Large intestine (tissue), 3 donors: ENCODE measurements at regions not wholly inside any gene's neighbourhood (a gene's known extent, or its start where the extent isn't known, plus 50 kb on each side); places are given as distances from the start of the nearest gene placed in this dataset.
"Not testable (repeated sequence)": the region's sequence is repeated elsewhere in the genome, so short reads cannot be mapped to it uniquely, and the experiment has no call there.

Source experiments
- DNase-seq, 2 donors: peaks; one replicate each; pipeline versions ENCODE4 v3.0.0 to v3.0.0-alpha.2; 2013
- H3K27ac ChIP-seq: one replicate; pipeline ENCODE4 v1.5.1; 2013; ENCODE audit warnings: low read length
- H3K27me3 ChIP-seq: 2 replicates; pipeline ENCODE4 v1.6.1; 2013; ENCODE audit warnings: low read length; ENCODE audit not compliant: control insufficient read depth, insufficient read depth
- H3K36me3 ChIP-seq: 2 replicates; pipeline ENCODE4 v1.6.1; 2013; ENCODE audit warnings: low read length; ENCODE audit not compliant: control insufficient read depth, insufficient read depth
- H3K4me1 ChIP-seq: one replicate; pipeline ENCODE4 v1.6.1; 2013; ENCODE audit warnings: low read length; ENCODE audit not compliant: control insufficient read depth, insufficient read depth
- H3K4me3 ChIP-seq: one replicate; pipeline ENCODE4 v1.5.1; 2013; ENCODE audit warnings: low read length
- H3K9me3 ChIP-seq: one replicate; pipeline ENCODE4 v1.6.1; 2013; ENCODE audit warnings: mild to moderate bottlenecking, low read depth, low read length, moderate library complexity; ENCODE audit not compliant: control insufficient read depth
- WGBS: methylation state at CpG from one replicate; pipeline ENCODE4 v1.1.5; 2013; ENCODE audit warnings: low lambda C conversion rate; ENCODE audit not compliant: insufficient coverage; 5-methylcytosine and 5-hydroxymethylcytosine counted together

GRCh38 chr6:134784336-134784735, 165.6 kb downstream of the ALDH8A1 start:
- WGBS: 100% methylated on average over 1 of the region's 2 CpGs
- Histone ChIP-seq H3K9me3 (peaks cover 2% of the 10 kb centered on the region), H3K4me1 (no peaks in the 10 kb centered on the region), H3K27ac (no peak overlapping the region), H3K27me3 (no peaks in the 10 kb centered on the region), H3K36me3 (no peaks in the 10 kb centered on the region), H3K4me3 (no peak overlapping the region)
- no peak for DNase-seq

- no CpG with 5 or more reads among the region's 2 CpGs for whole genome bisulfite sequencing
- Histone ChIP-seq H3K4me1 (no peaks in the 10 kb centered on the region), H3K27me3 (no peaks in the 10 kb centered on the region), H3K9me3 (peaks cover 6% of the 10 kb centered on the region), H3K27ac (no peak overlapping the region), H3K36me3 (no peaks in the 10 kb centered on the region), H3K4me3 (no peak overlapping the region)
- no peak for DNase-seq
Measured at GRCh38 chr6:134778431-134778830, 171.5 kb downstream of the ALDH8A1 start.

DNA sequence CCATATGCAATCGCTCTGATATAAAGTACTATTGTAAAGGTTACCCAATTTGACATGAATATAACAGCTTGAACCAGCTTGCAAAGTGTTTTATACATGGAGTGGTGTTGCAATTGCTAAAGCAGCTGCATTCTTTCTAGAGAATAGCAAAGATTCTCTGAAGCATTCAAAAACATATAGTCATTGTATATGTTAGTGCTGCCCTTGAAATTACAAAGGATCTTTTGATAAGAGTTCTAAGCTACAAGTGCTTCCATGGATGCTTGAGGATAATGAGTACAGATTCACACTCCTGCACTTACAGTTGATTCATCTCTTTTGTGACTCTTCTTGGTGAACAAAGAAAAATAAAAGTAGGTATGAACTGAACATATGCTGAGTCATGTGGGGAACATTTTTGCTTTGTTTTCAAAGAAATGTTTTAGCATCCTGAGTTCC, 175.7 kb downstream of the ALDH8A1 start:
- H3K36me3 ChIP-seq: no peaks in the 10 kb centered on the region
- WGBS: 20% methylated on average over 1 of the region's 1 CpG
- no peak for DNase-seq

GRCh38 chr6:134772671-134773360, 177.1 kb downstream of the ALDH8A1 start:
- H3K4me1 ChIP-seq: no peaks in the 10 kb centered on the region
- H3K36me3 ChIP-seq: no peaks in the 10 kb centered on the region
- DNase-seq: no peak
- H3K27me3 ChIP-seq: no peaks in the 10 kb centered on the region
- H3K27ac ChIP-seq: no peak overlapping the region
- WGBS: no CpG with 5 or more reads among the region's 6 CpGs
- H3K4me3 ChIP-seq: no peak overlapping the region
- no peaks in the 10 kb centered on the region for H3K9me3 ChIP-seq

More for the DNA sequence above, 175.7 kb downstream of the ALDH8A1 start:
- Histone ChIP-seq H3K4me3 (no peak overlapping the region), H3K27ac (no peak overlapping the region), H3K27me3 (no peaks in the 10 kb centered on the region), H3K9me3 (peaks cover 5% of the 10 kb centered on the region), H3K4me1 (no peaks in the 10 kb centered on the region)

- Histone ChIP-seq H3K27me3 (no peaks in the 10 kb centered on the region), H3K27ac (no peak overlapping the region), H3K36me3 (no peaks in the 10 kb centered on the region), H3K4me1 (peaks cover 4% of the 10 kb centered on the region), H3K9me3 (no peaks in the 10 kb centered on the region), H3K4me3 (no peak overlapping the region)
- 86% methylated on average over 1 of the region's 2 CpGs for WGBS
- DNase-seq: no peak
Measured at GRCh38 chr6:134768931-134769330, 181.0 kb downstream of the ALDH8A1 start.

GRCh38 chr6:134766497-134766896, 183.4 kb downstream of the ALDH8A1 start:
- Histone ChIP-seq H3K4me3 (no peak overlapping the region), H3K36me3 (no peaks in the 10 kb centered on the region), H3K27ac (no peak overlapping the region), H3K4me1 (peaks cover 9% of the 10 kb centered on the region), H3K9me3 (no peaks in the 10 kb centered on the region), H3K27me3 (no peaks in the 10 kb centered on the region)
- WGBS: no CpG with 5 or more reads among the region's 3 CpGs
- peak; percentile 34 to 57 for DNase-seq

GRCh38 chr6:134764741-134765140, 185.2 kb downstream of the ALDH8A1 start:
- 18% methylated on average over 3 of the region's 3 CpGs for WGBS
- H3K27me3 ChIP-seq: no peaks in the 10 kb centered on the region
- no peak for DNase-seq
- H3K36me3 ChIP-seq: no peaks in the 10 kb centered on the region
- no peak overlapping the region for H3K4me3 ChIP-seq
- peaks cover 9% of the 10 kb centered on the region for H3K4me1 ChIP-seq
- H3K27ac ChIP-seq: no peak overlapping the region
- no peaks in the 10 kb centered on the region for H3K9me3 ChIP-seq

DNA sequence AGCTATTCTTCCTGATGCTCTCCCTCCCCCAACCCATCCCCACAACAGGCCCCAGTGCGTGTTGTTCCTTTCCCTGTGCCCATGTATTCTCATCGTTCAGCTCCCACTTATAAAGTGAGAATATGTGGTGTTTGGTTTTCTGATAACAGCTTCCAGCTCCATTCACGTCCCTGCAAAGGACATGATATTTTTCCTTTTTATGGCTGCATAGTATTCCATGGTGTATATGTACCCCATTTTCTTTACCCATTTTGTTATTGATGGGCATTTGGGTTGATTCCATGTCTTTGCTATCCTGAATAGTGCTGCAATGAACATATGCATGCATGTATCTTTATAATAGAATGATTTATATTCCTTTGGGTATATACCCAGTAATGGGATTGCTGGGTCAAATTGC, 186.3 kb downstream of the ALDH8A1 start:
- peaks cover 11% of the 10 kb centered on the region for H3K4me1 ChIP-seq
- H3K36me3 ChIP-seq, H3K9me3 ChIP-seq, H3K27ac ChIP-seq, H3K4me3 ChIP-seq, DNase-seq, H3K27me3 ChIP-seq: not testable (repeated sequence)
- WGBS: no CpG with 5 or more reads among the region's 3 CpGs

DNA sequence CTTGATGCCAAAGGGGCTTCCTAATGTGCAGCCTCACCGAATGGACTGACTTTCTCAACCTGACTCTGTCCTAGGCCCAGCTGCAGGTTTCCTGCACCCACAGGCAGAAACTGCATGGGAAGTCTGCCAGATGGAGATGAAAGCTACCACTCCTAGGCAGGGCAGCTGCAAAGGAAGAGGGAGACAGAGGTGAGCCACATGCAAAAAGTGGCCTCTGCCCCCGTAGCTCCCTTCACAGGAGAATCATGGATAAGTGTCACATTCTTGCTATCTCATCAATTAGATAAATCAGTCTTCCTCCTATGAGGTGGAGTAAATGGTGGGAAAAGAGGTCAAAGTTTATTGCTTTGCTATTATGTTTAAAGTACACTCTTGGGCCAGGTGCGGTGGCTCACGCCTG, 191.3 kb downstream of the ALDH8A1 start:
- Histone ChIP-seq H3K27ac (no peak overlapping the region), H3K4me3 (no peak overlapping the region), H3K36me3 (no peaks in the 10 kb centered on the region), H3K27me3 (no peaks in the 10 kb centered on the region), H3K9me3 (no peaks in the 10 kb centered on the region), H3K4me1 (peaks cover 19% of the 10 kb centered on the region)
- no CpG with 5 or more reads among the region's 4 CpGs for WGBS
- peak in 1 of 2 donors; percentile 61 for DNase-seq

DNA sequence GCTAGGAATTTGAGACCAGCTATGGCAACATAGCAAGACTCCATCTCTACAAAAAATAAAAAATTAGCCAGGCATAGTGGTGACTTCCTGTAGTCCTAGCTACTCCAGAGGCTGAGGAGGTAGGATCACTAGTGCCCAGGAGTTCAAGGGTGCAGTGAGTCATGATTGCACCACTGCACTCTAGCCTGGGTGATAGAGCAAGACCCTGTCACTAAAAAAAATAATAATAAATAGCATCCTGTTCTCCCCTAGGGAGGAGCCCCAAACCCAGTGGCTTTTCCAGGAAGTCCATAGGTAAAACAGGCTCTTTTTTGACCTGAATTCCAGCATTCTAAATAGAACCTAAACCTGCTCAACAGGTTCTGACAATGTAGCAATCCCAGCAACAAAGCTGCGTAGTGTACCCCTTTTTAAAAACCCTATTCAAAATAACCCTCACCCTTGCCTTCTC, 192.0 kb downstream of the ALDH8A1 start:
- H3K36me3 ChIP-seq: no peaks in the 10 kb centered on the region
- peaks cover 19% of the 10 kb centered on the region for H3K4me1 ChIP-seq
- H3K27ac ChIP-seq: no peak overlapping the region
- H3K9me3 ChIP-seq: no peaks in the 10 kb centered on the region
- no CpG with 5 or more reads among the region's 1 CpG for WGBS
- no peak overlapping the region for H3K4me3 ChIP-seq
- no peaks in the 10 kb centered on the region for H3K27me3 ChIP-seq
- peak; percentile 50 to 65 for DNase-seq
